ENCODE measurements at regions not wholly inside any gene's neighbourhood (a gene's known extent, or its start where the extent isn't known, plus 50 kb on each side); places are given as distances from the start of the nearest gene placed in this dataset.
"Not testable (repeated sequence)": the region's sequence is repeated elsewhere in the genome, so short reads cannot be mapped to it uniquely, and the experiment has no call there.

GRCh38 chr3:177249203-177249602, 51.9 kb upstream of the TBL1XR1 start:
- Histone ChIP-seq H3K36me3 (ENCODE audit: insufficient read depth, low read length) (no peaks in the 10 kb centered on the region), H3K4me3 (ENCODE audit: low read length) (no peak overlapping the region), H3K4me2 (ENCODE audit: low read length) (no peak overlapping the region), H3K4me1 (ENCODE audit: control insufficient read depth, insufficient read depth, low read length) (no peaks in the 10 kb centered on the region), H3K9me3 (replicated peaks; ENCODE audit: low read length) (no peaks in the 10 kb centered on the region), H3K27me3 (ENCODE audit: control insufficient read depth, insufficient read depth, low read length) (no peaks in the 10 kb centered on the region), H3K9ac (ENCODE audit: low read depth, low read length) (no peak overlapping the region)

GRCh38 chr3:177250151-177250550, 52.9 kb upstream of the TBL1XR1 start:
- Histone ChIP-seq H3K36me3 (ENCODE audit: insufficient read depth, low read length) (no peaks in the 10 kb centered on the region), H3K9ac (ENCODE audit: low read depth, low read length) (no peak overlapping the region), H3K27me3 (ENCODE audit: control insufficient read depth, insufficient read depth, low read length) (no peaks in the 10 kb centered on the region), H3K9me3 (replicated peaks; ENCODE audit: low read length) (no peaks in the 10 kb centered on the region), H3K4me1 (ENCODE audit: control insufficient read depth, insufficient read depth, low read length) (no peaks in the 10 kb centered on the region), H3K4me2 (ENCODE audit: low read length) (no peak overlapping the region), H3K4me3 (ENCODE audit: low read length) (no peak overlapping the region)

- Histone ChIP-seq H3K4me1 (ENCODE audit: control insufficient read depth, insufficient read depth, low read length) (no peaks in the 10 kb centered on the region), H3K9ac (ENCODE audit: low read depth, low read length) (no peak overlapping the region), H3K4me2 (ENCODE audit: low read length) (no peak overlapping the region), H3K9me3 (replicated peaks; ENCODE audit: low read length) (no peaks in the 10 kb centered on the region), H3K36me3 (ENCODE audit: insufficient read depth, low read length) (no peaks in the 10 kb centered on the region), H3K27me3 (ENCODE audit: control insufficient read depth, insufficient read depth, low read length) (no peaks in the 10 kb centered on the region), H3K4me3 (ENCODE audit: low read length) (no peak overlapping the region)
Measured at GRCh38 chr3:177251755-177252154, 54.5 kb upstream of the TBL1XR1 start.

GRCh38 chr3:177257006-177257405, 59.7 kb upstream of the TBL1XR1 start:
- Histone ChIP-seq H3K36me3 (ENCODE audit: insufficient read depth, low read length) (no peaks in the 10 kb centered on the region), H3K4me2 (ENCODE audit: low read length) (no peak overlapping the region), H3K27me3 (ENCODE audit: control insufficient read depth, insufficient read depth, low read length) (no peaks in the 10 kb centered on the region), H3K4me1 (ENCODE audit: control insufficient read depth, insufficient read depth, low read length) (no peaks in the 10 kb centered on the region), H3K4me3 (ENCODE audit: low read length) (no peak overlapping the region), H3K9ac (ENCODE audit: low read depth, low read length) (no peak overlapping the region), H3K9me3 (replicated peaks; ENCODE audit: low read length) (no peaks in the 10 kb centered on the region)

GRCh38 chr3:177257625-177258024, 60.3 kb upstream of the TBL1XR1 start:
- H3K27me3 ChIP-seq (ENCODE audit: control insufficient read depth, insufficient read depth, low read length) = no peaks in the 10 kb centered on the region
- no peak overlapping the region for H3K9ac ChIP-seq (ENCODE audit: low read depth, low read length)
- no peaks in the 10 kb centered on the region for H3K9me3 ChIP-seq (replicated peaks; ENCODE audit: low read length)
- H3K36me3 ChIP-seq (ENCODE audit: insufficient read depth, low read length) = no peaks in the 10 kb centered on the region
- H3K4me2 ChIP-seq (ENCODE audit: low read length) = no peak overlapping the region
- H3K4me1 ChIP-seq (ENCODE audit: control insufficient read depth, insufficient read depth, low read length) = no peaks in the 10 kb centered on the region
- H3K4me3 ChIP-seq (ENCODE audit: low read length) = no peak overlapping the region

- Histone ChIP-seq H3K27me3 (ENCODE audit: control insufficient read depth, insufficient read depth, low read length) (no peaks in the 10 kb centered on the region), H3K9me3 (replicated peaks; ENCODE audit: low read length) (no peaks in the 10 kb centered on the region), H3K9ac (ENCODE audit: low read depth, low read length) (no peak overlapping the region), H3K36me3 (ENCODE audit: insufficient read depth, low read length) (no peaks in the 10 kb centered on the region), H3K4me3 (ENCODE audit: low read length) (no peak overlapping the region), H3K4me1 (ENCODE audit: control insufficient read depth, insufficient read depth, low read length) (no peaks in the 10 kb centered on the region), H3K4me2 (ENCODE audit: low read length) (no peak overlapping the region)
Measured at GRCh38 chr3:177262396-177262795, 65.1 kb upstream of the TBL1XR1 start.

- no peaks in the 10 kb centered on the region for H3K9me3 ChIP-seq (replicated peaks; ENCODE audit: low read length)
Measured at GRCh38 chr3:177263615-177264368, 66.5 kb upstream of the TBL1XR1 start.

GRCh38 chr3:177271811-177272501, 74.7 kb upstream of the TBL1XR1 start:
- not testable (repeated sequence) for H3K9me3 ChIP-seq (replicated peaks; ENCODE audit: low read length); H3K4me1 ChIP-seq (ENCODE audit: control insufficient read depth, insufficient read depth, low read length); H3K4me2 ChIP-seq (ENCODE audit: low read length); H3K4me3 ChIP-seq (ENCODE audit: low read length); H3K36me3 ChIP-seq (ENCODE audit: insufficient read depth, low read length); H3K9ac ChIP-seq (ENCODE audit: low read depth, low read length); H3K27me3 ChIP-seq (ENCODE audit: control insufficient read depth, insufficient read depth, low read length)

More at GRCh38 chr3:177263615-177264368, 66.5 kb upstream of the TBL1XR1 start:
- H3K4me3 ChIP-seq (ENCODE audit: low read length) = no peak overlapping the region
- no peaks in the 10 kb centered on the region for H3K4me1 ChIP-seq (ENCODE audit: control insufficient read depth, insufficient read depth, low read length)
- H3K9ac ChIP-seq (ENCODE audit: low read depth, low read length) = no peak overlapping the region
- H3K36me3 ChIP-seq (ENCODE audit: insufficient read depth, low read length) = no peaks in the 10 kb centered on the region
- H3K4me2 ChIP-seq (ENCODE audit: low read length) = no peak overlapping the region
- no peaks in the 10 kb centered on the region for H3K27me3 ChIP-seq (ENCODE audit: control insufficient read depth, insufficient read depth, low read length)

- H3K36me3 ChIP-seq (ENCODE audit: insufficient read depth, low read length) = no peaks in the 10 kb centered on the region
- H3K27me3 ChIP-seq (ENCODE audit: control insufficient read depth, insufficient read depth, low read length) = no peaks in the 10 kb centered on the region
- no peak overlapping the region for H3K9ac ChIP-seq (ENCODE audit: low read depth, low read length)
- no peaks in the 10 kb centered on the region for H3K9me3 ChIP-seq (replicated peaks; ENCODE audit: low read length)
- H3K4me3 ChIP-seq (ENCODE audit: low read length) = no peak overlapping the region
- H3K4me1 ChIP-seq (ENCODE audit: control insufficient read depth, insufficient read depth, low read length) = no peaks in the 10 kb centered on the region
- H3K4me2 ChIP-seq (ENCODE audit: low read length) = no peak overlapping the region
Measured at GRCh38 chr3:177278016-177278415, 80.7 kb upstream of the TBL1XR1 start.

- peaks cover 4% of the 10 kb centered on the region for H3K4me1 ChIP-seq (ENCODE audit: control insufficient read depth, insufficient read depth, low read length)
- H3K36me3 ChIP-seq (ENCODE audit: insufficient read depth, low read length) = no peaks in the 10 kb centered on the region
- H3K4me2 ChIP-seq (ENCODE audit: low read length) = no peak overlapping the region
- H3K4me3 ChIP-seq (ENCODE audit: low read length) = no peak overlapping the region
- H3K9me3 ChIP-seq (replicated peaks; ENCODE audit: low read length) = no peaks in the 10 kb centered on the region
- no peaks in the 10 kb centered on the region for H3K27me3 ChIP-seq (ENCODE audit: control insufficient read depth, insufficient read depth, low read length)
- H3K9ac ChIP-seq (ENCODE audit: low read depth, low read length) = no peak overlapping the region
Measured at GRCh38 chr3:177279118-177279815, 82.0 kb upstream of the TBL1XR1 start.

- Histone ChIP-seq H3K36me3 (ENCODE audit: insufficient read depth, low read length) (no peaks in the 10 kb centered on the region), H3K4me2 (ENCODE audit: low read length) (no peak overlapping the region), H3K9ac (ENCODE audit: low read depth, low read length) (no peak overlapping the region), H3K4me3 (ENCODE audit: low read length) (no peak overlapping the region), H3K27me3 (ENCODE audit: control insufficient read depth, insufficient read depth, low read length) (no peaks in the 10 kb centered on the region), H3K9me3 (replicated peaks; ENCODE audit: low read length) (no peaks in the 10 kb centered on the region), H3K4me1 (ENCODE audit: control insufficient read depth, insufficient read depth, low read length) (peaks cover 8% of the 10 kb centered on the region)
Measured at GRCh38 chr3:177281292-177282118, 84.2 kb upstream of the TBL1XR1 start.
